Stimulated activated naive CD8-positive, alpha-beta T cell treated with anti-CD3 and anti-CD28 coated beads, Interleukin-15, Interleukin-2, amounts not matched to agents 100 ng/mL and 50 ng/mL, for 24 hours (primary cell): ENCODE measurements at regions not wholly inside any gene's neighbourhood (a gene's known extent, or its start where the extent isn't known, plus 50 kb on each side); places are given as distances from the start of the nearest gene placed in this dataset.
A peak's percentile ranks its signal among the peaks of the same experiment; 100 is the strongest.
"Not testable (repeated sequence)": the region's sequence is repeated elsewhere in the genome, so short reads cannot be mapped to it uniquely, and the experiment has no call there.

Experiments used
- H3K27ac Mint-ChIP-seq: one replicate; pipeline ENCODE4 v1.8.0; 2021; ENCODE audit warnings: mild to moderate bottlenecking, mixed read lengths
- H3K27me3 Mint-ChIP-seq: one replicate; pipeline ENCODE4 v1.8.0; 2021; ENCODE audit warnings: mixed read lengths
- H3K36me3 Mint-ChIP-seq: one replicate; pipeline ENCODE4 v1.8.0; 2021; ENCODE audit warnings: low read depth, mixed read lengths
- H3K4me1 Mint-ChIP-seq: one replicate; pipeline ENCODE4 v1.8.0; 2021; ENCODE audit warnings: low read depth, mixed read lengths
- H3K4me3 Mint-ChIP-seq: one replicate; pipeline ENCODE4 v1.8.0; 2021; ENCODE audit warnings: mild to moderate bottlenecking, mixed read lengths
- H3K9me3 Mint-ChIP-seq: one replicate; pipeline ENCODE4 v1.8.0; 2021; ENCODE audit warnings: mixed read lengths

- Mint-ChIP-seq H3K27ac (no peak overlapping the region), H3K36me3 (no peaks in the 10 kb centered on the region), H3K4me1 (no peaks in the 10 kb centered on the region), H3K9me3 (no peaks in the 10 kb centered on the region), H3K27me3 (no peaks in the 10 kb centered on the region), H3K4me3 (no peak overlapping the region)
Observed at GRCh38 chr7:115603416-115603815, 427.1 kb downstream of the TFEC start.

- Mint-ChIP-seq H3K9me3 (peaks cover 6% of the 10 kb centered on the region), H3K36me3 (no peaks in the 10 kb centered on the region), H3K4me3 (no peak overlapping the region), H3K27ac (no peak overlapping the region), H3K27me3 (no peaks in the 10 kb centered on the region), H3K4me1 (no peaks in the 10 kb centered on the region)
Observed at GRCh38 chr7:115600207-115600606, 430.4 kb downstream of the TFEC start.

- not testable (repeated sequence) for H3K9me3 Mint-ChIP-seq, H3K4me3 Mint-ChIP-seq, H3K4me1 Mint-ChIP-seq, H3K36me3 Mint-ChIP-seq, H3K27me3 Mint-ChIP-seq, H3K27ac Mint-ChIP-seq
Observed at GRCh38 chr7:115599184-115599583, 431.4 kb downstream of the TFEC start.

GRCh38 chr7:115597220-115597619, 433.3 kb downstream of the TFEC start:
- not testable (repeated sequence) for H3K27ac Mint-ChIP-seq, H3K27me3 Mint-ChIP-seq, H3K4me1 Mint-ChIP-seq, H3K9me3 Mint-ChIP-seq, H3K4me3 Mint-ChIP-seq, H3K36me3 Mint-ChIP-seq

- Mint-ChIP-seq H3K4me3 (no peak overlapping the region), H3K27ac (no peak overlapping the region), H3K36me3 (no peaks in the 10 kb centered on the region), H3K9me3 (peaks cover 10% of the 10 kb centered on the region), H3K4me1 (no peaks in the 10 kb centered on the region), H3K27me3 (no peaks in the 10 kb centered on the region)
Observed at GRCh38 chr7:115593111-115593510, 437.5 kb downstream of the TFEC start.

GRCh38 chr7:115585015-115585718, 445.4 kb downstream of the TFEC start:
- no peaks in the 10 kb centered on the region for H3K4me1 Mint-ChIP-seq

GRCh38 chr7:115582956-115583355, 447.6 kb downstream of the TFEC start:
- no peaks in the 10 kb centered on the region for H3K36me3 Mint-ChIP-seq
- H3K4me1 Mint-ChIP-seq: no peaks in the 10 kb centered on the region
- no peaks in the 10 kb centered on the region for H3K27me3 Mint-ChIP-seq
- no peak overlapping the region for H3K4me3 Mint-ChIP-seq
- no peak overlapping the region for H3K27ac Mint-ChIP-seq
- H3K9me3 Mint-ChIP-seq: peaks cover 4% of the 10 kb centered on the region

More at GRCh38 chr7:115585015-115585718, 445.4 kb downstream of the TFEC start:
- Mint-ChIP-seq H3K9me3 (peaks cover 10% of the 10 kb centered on the region), H3K36me3 (no peaks in the 10 kb centered on the region), H3K27ac (no peak overlapping the region), H3K4me3 (no peak overlapping the region), H3K27me3 (no peaks in the 10 kb centered on the region)

GRCh38 chr7:115578576-115578975, 452.0 kb downstream of the TFEC start:
- H3K27ac Mint-ChIP-seq: no peak overlapping the region
- no peaks in the 10 kb centered on the region for H3K27me3 Mint-ChIP-seq
- H3K9me3 Mint-ChIP-seq: no peaks in the 10 kb centered on the region

GRCh38 chr7:115574681-115575291, 455.8 kb downstream of the TFEC start:
- H3K4me1 Mint-ChIP-seq: no peaks in the 10 kb centered on the region
- no peaks in the 10 kb centered on the region for H3K36me3 Mint-ChIP-seq

More at GRCh38 chr7:115578576-115578975, 452.0 kb downstream of the TFEC start:
- Mint-ChIP-seq H3K4me3 (no peak overlapping the region), H3K4me1 (no peaks in the 10 kb centered on the region), H3K36me3 (no peaks in the 10 kb centered on the region)

GRCh38 chr7:115572111-115572510, 458.5 kb downstream of the TFEC start:
- Mint-ChIP-seq H3K4me3 (no peak overlapping the region), H3K4me1 (no peaks in the 10 kb centered on the region), H3K36me3 (no peaks in the 10 kb centered on the region), H3K27me3 (no peaks in the 10 kb centered on the region), H3K9me3 (no peaks in the 10 kb centered on the region), H3K27ac (no peak overlapping the region)

More at GRCh38 chr7:115574681-115575291, 455.8 kb downstream of the TFEC start:
- Mint-ChIP-seq H3K4me3 (no peak overlapping the region), H3K27me3 (no peaks in the 10 kb centered on the region), H3K27ac (no peak overlapping the region), H3K9me3 (no peaks in the 10 kb centered on the region)

GRCh38 chr7:115561335-115562110, 469.0 kb downstream of the TFEC start:
- Mint-ChIP-seq H3K27ac (no peak overlapping the region), H3K4me3 (no peak overlapping the region), H3K36me3 (no peaks in the 10 kb centered on the region), H3K4me1 (no peaks in the 10 kb centered on the region), H3K9me3 (no peaks in the 10 kb centered on the region), H3K27me3 (no peaks in the 10 kb centered on the region)

- H3K4me1 Mint-ChIP-seq: no peaks in the 10 kb centered on the region
- H3K27ac Mint-ChIP-seq: no peak overlapping the region
- no peaks in the 10 kb centered on the region for H3K36me3 Mint-ChIP-seq
- H3K27me3 Mint-ChIP-seq: no peaks in the 10 kb centered on the region
- no peaks in the 10 kb centered on the region for H3K9me3 Mint-ChIP-seq
- no peak overlapping the region for H3K4me3 Mint-ChIP-seq
Observed at GRCh38 chr7:115559877-115560276, 470.7 kb downstream of the TFEC start.

GRCh38 chr7:115558161-115558560, 472.4 kb downstream of the TFEC start:
- H3K4me1 Mint-ChIP-seq: no peaks in the 10 kb centered on the region
- H3K27ac Mint-ChIP-seq: no peak overlapping the region
- no peaks in the 10 kb centered on the region for H3K9me3 Mint-ChIP-seq
- H3K36me3 Mint-ChIP-seq: no peaks in the 10 kb centered on the region
- no peak overlapping the region for H3K4me3 Mint-ChIP-seq
- H3K27me3 Mint-ChIP-seq: no peaks in the 10 kb centered on the region

GRCh38 chr7:115557296-115557695, 473.3 kb downstream of the TFEC start:
- H3K27me3 Mint-ChIP-seq, H3K4me3 Mint-ChIP-seq, H3K9me3 Mint-ChIP-seq, H3K4me1 Mint-ChIP-seq, H3K36me3 Mint-ChIP-seq: not testable (repeated sequence)
- peak overlapping the region; percentile 45 for H3K27ac Mint-ChIP-seq

GRCh38 chr7:115552766-115553165, 477.8 kb downstream of the TFEC start:
- Mint-ChIP-seq H3K36me3 (no peaks in the 10 kb centered on the region), H3K4me3 (no peak overlapping the region), H3K27me3 (no peaks in the 10 kb centered on the region), H3K27ac (no peak overlapping the region), H3K9me3 (no peaks in the 10 kb centered on the region), H3K4me1 (no peaks in the 10 kb centered on the region)
